LNCaP clone FGC (cell line): ENCODE measurements at regions not wholly inside any gene's neighbourhood (a gene's known extent, or its start where the extent isn't known, plus 50 kb on each side); places are given as distances from the start of the nearest gene placed in this dataset.

Experiments used
- DNase-seq: peaks from one replicate; pipeline ENCODE4 v3.0.0-alpha.2; 2011; ENCODE audit warnings: low read depth
- H3K4me3 ChIP-seq: 2 replicates; pipeline ENCODE4 v1.5.1; 2011; ENCODE audit warnings: mild to moderate bottlenecking, low read depth, low read length, control low read depth
- TF ChIP-seq, protein P1 (sequence below): IDR thresholded peaks from 2 replicates; pipeline ENCODE4 v1.5.1; 2012; ENCODE audit warnings: mild to moderate bottlenecking; ENCODE audit not compliant: control insufficient read depth, insufficient read depth; ENCODE audit errors: extremely low read depth

DNA sequence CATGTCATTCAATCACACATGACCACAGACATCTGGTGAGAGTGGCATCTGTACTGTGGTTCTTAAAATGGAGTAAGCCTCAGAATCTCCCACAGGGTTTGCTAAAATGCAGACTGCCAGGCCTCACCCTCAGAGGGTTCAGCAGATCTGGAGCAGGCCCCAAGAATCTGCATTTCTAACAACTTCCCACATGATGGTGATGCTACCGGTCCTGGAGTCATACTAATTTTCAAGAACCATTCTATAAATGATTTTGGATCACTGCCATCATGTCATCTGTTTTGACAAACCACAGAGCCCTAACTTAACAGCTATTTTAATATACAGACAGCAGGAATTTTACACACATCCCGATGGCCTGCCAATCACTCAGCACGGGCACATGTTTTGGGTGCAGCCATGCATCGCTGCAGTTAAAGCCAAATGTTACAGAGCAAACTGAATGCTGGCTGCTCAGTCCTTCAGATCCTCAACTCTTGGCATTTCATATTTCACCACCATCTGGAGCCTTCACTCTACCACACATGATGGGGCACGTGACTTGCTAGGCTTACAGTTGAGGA lies 792.1 kb upstream of the AMELY start:
- TF ChIP-seq, protein P1, sequence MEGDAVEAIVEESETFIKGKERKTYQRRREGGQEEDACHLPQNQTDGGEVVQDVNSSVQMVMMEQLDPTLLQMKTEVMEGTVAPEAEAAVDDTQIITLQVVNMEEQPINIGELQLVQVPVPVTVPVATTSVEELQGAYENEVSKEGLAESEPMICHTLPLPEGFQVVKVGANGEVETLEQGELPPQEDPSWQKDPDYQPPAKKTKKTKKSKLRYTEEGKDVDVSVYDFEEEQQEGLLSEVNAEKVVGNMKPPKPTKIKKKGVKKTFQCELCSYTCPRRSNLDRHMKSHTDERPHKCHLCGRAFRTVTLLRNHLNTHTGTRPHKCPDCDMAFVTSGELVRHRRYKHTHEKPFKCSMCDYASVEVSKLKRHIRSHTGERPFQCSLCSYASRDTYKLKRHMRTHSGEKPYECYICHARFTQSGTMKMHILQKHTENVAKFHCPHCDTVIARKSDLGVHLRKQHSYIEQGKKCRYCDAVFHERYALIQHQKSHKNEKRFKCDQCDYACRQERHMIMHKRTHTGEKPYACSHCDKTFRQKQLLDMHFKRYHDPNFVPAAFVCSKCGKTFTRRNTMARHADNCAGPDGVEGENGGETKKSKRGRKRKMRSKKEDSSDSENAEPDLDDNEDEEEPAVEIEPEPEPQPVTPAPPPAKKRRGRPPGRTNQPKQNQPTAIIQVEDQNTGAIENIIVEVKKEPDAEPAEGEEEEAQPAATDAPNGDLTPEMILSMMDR: no peak
- no peak overlapping the region for H3K4me3 ChIP-seq
- DNase-seq: no peak

DNA sequence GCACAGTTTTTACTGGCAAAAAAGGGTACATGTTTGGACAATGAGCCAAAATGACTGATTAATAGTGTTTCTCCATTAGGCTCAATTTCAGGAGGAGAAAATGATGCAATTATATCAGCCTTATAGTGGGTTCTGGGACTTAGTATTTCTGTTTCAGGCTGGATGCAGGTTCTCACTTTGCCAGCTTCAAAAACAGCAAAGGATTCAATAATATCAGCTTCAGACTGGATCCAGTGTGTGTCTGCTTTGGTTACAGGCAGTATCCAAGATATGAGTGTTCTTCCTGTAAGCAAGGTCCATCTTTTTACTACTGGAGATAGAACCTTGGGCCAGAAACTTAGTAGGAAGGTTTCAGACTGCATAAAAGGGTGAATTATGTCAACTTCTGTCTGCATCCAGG lies 790.9 kb upstream of the AMELY start:
- no peak overlapping the region for H3K4me3 ChIP-seq
- no peak for DNase-seq
- TF ChIP-seq, protein P1: no peak

DNA sequence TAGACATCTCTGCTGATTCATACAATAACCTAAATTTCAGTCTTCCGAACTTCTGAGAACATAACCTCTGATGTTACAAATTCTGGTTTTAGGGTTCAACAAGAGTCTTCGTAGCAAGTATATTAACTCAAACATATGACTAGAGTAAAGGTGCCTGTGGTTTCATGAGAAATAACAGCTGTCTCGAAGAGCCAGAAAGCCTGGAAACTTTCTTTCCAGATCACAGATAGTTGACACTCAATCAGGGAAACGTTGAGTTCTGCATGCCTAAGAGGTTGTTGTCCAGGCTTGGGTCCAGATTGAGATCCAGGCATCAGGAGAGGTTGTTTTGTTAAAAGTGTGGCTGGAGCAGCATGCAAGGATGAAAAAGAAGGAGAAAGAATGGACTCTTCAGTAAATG lies 790.1 kb upstream of the AMELY start:
- TF ChIP-seq, protein P1: no peak
- H3K4me3 ChIP-seq: no peak overlapping the region
- no peak for DNase-seq

DNA sequence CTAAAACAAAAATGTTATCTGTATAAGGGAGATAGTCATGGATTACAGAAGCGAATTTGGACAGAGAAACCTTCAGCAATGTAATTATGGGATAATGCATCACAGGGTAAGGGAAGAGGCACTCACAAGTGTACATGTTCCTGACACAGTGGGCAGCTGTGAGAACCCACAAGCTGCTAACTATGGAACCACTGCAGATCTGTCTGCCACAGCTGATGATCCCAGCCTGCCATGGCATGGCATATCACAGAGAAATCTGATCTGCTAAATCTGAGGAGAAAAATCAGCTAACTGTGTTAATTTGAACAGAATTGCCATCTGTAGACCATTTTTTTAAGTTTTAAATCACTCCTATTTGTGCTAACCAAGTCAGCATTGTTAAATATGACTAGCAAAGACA lies 786.0 kb upstream of the AMELY start:
- TF ChIP-seq, protein P1: no peak
- DNase-seq: no peak
- H3K4me3 ChIP-seq: no peak overlapping the region

DNA sequence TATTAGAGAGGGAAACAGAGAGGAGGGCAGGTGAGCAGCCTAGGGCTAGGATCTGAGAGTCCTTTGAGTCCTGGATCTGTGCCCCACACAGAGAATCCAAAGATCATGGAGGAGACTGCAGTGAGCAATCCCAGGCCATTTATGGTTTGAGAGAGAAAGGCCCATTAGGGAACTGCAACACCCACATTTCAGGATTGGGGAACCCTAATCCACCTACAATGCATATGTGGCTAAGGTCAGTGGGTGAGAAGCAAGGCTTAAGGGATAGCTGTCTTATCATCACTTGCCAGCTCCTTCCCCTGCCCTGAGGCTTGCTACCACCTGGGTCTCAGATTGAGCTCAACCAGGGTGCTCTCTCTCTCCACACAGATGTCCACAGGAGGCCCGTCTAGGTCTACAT lies 781.1 kb upstream of the AMELY start:
- DNase-seq: no peak
- H3K4me3 ChIP-seq: no peak overlapping the region
- TF ChIP-seq, protein P1: no peak

DNA sequence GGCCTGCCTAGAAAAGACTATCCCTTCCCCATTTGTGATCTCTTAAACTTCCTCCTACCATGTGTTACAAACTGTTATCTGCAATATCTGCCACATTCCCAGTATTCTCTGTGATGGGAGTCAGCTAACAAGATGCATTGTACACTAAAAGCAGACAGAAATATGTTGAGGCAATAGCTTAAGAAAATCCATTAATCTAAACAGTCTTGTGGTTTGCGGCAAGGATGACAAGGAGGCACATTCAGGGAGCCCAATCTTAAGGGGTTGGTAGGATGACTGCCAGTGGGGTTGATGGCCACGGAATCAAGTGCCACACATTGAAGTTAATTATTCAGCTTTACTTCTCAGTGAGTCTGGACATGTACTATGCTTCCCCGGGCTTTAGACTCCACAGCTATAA lies 775.5 kb upstream of the AMELY start:
- TF ChIP-seq, protein P1: no peak
- DNase-seq: no peak
- no peak overlapping the region for H3K4me3 ChIP-seq

DNA sequence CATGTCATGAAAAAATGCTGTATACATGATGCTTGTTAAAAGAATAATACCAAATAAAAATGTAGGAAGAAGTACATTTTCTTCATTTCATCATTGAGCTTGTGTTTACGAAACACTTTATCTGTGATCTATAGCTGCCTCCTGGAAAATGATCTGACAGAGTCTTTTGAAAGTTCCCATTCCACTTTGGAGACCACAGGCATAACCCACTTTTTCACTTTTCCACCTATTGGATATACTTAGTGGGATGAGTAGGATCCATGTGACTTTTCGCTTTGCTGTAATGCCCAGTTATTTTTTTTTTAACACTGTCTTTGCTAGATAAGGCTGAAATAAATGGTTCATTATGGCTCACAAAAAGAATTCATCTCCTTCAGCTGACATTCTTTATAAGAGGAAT lies 773.0 kb upstream of the AMELY start:
- DNase-seq: no peak
- H3K4me3 ChIP-seq: no peak overlapping the region
- TF ChIP-seq, protein P1: no peak
